ENCODE measurements at regions not wholly inside any gene's neighbourhood (a gene's known extent, or its start where the extent isn't known, plus 50 kb on each side); places are given as distances from the start of the nearest gene placed in this dataset.

DNA sequence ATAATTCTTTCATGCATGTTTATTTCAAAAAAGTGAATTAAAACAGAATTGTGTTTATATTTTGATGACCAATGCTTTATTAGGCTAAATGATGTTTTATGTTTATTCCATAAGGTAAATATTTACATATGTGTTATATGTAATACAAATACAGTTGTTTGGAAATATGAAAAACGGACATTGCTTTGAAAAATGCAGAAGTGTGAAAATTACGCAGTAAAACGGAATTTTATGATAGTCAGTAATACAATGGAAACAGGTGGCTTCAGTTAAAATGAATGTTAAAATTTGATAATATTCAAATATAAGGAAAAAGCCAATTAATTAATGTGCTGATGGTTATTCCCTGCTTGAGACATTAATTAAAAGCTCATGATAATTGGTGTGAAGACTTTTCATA, 1633.8 kb downstream of the MAT2B start:
- H3K27me3 ChIP-seq (ENCODE audit: control insufficient read depth in 2 of 2, insufficient read depth in 2 of 2, low read length in 2 of 2): no peaks in the 10 kb centered on the region
- no peak overlapping the region for H2AFZ ChIP-seq (ENCODE audit: low read depth, low read length)
- intact Hi-C loops (cut with micrococcal nuclease): no loop called here
- no peaks in the 10 kb centered on the region for H3K9me1 ChIP-seq (replicated peaks; ENCODE audit: control insufficient read depth, extremely low read depth, insufficient read depth, low read length)
- no peak for FAIRE-seq
- H3K27ac ChIP-seq (ENCODE audit: insufficient read depth, low read depth, low read length): no peak overlapping the region
- TF ChIP-seq, protein P1, sequence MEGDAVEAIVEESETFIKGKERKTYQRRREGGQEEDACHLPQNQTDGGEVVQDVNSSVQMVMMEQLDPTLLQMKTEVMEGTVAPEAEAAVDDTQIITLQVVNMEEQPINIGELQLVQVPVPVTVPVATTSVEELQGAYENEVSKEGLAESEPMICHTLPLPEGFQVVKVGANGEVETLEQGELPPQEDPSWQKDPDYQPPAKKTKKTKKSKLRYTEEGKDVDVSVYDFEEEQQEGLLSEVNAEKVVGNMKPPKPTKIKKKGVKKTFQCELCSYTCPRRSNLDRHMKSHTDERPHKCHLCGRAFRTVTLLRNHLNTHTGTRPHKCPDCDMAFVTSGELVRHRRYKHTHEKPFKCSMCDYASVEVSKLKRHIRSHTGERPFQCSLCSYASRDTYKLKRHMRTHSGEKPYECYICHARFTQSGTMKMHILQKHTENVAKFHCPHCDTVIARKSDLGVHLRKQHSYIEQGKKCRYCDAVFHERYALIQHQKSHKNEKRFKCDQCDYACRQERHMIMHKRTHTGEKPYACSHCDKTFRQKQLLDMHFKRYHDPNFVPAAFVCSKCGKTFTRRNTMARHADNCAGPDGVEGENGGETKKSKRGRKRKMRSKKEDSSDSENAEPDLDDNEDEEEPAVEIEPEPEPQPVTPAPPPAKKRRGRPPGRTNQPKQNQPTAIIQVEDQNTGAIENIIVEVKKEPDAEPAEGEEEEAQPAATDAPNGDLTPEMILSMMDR (IDR thresholded peaks at IDR 0.05; ENCODE audit: extremely low read depth in 1 of 2, insufficient read depth in 1 of 2, low read depth in 1 of 2, low read length in 2 of 2): no peak
- TF ChIP-seq GATA2 (IDR thresholded peaks at IDR 0.05; ENCODE audit: insufficient read depth, insufficient read length, low read depth, low read length) (no peak), JUN (IDR thresholded peaks at IDR 0.05; ENCODE audit: borderline replicate concordance, insufficient read depth, insufficient read length, low read depth) (no peak), MYC (IDR thresholded peaks at IDR 0.05; ENCODE audit: low read depth, low read length) (no peak), POLR2AphosphoS5 (IDR thresholded peaks at IDR 0.05; ENCODE audit: insufficient read depth, low read depth, low read length) (no peak), FOS (IDR thresholded peaks at IDR 0.05; ENCODE audit: borderline replicate concordance, insufficient read depth, low read length) (no peak), POLR2A (IDR thresholded peaks at IDR 0.05; ENCODE audit: low read depth, low read length) (no peak), EZH2 (IDR thresholded peaks at IDR 0.05; ENCODE audit: borderline replicate concordance, low read depth, low read length, severe bottlenecking) (no peak)
- TF ChIP-seq, protein P2, sequence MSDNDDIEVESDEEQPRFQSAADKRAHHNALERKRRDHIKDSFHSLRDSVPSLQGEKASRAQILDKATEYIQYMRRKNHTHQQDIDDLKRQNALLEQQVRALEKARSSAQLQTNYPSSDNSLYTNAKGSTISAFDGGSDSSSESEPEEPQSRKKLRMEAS (IDR thresholded peaks at IDR 0.05; ENCODE audit: insufficient read depth, insufficient read length): no peak
- H3K9me3 ChIP-seq (replicated peaks; ENCODE audit: control insufficient read depth, insufficient read depth, low read length): peaks cover 3% of the 10 kb centered on the region
- no TSS peak for BruUV-seq (replicated peaks)
- no peak overlapping the region for H3K9ac ChIP-seq (replicated peaks; ENCODE audit: extremely low read depth, insufficient read depth, low read length)
- H3K4me3 ChIP-seq (replicated peaks in 1 of 3; ENCODE audit: insufficient read depth in 1 of 3, low read depth in 1 of 3, low read length in 3 of 3): no peak overlapping the region
- ChIA-PET POLR2A (no interaction called here), CTCF (no interaction called here)
- no peak for DNase-seq (ENCODE audit: low read depth, low spot score)
- H3K79me2 ChIP-seq (ENCODE audit: control insufficient read depth, insufficient read depth, low read length): no peaks in the 10 kb centered on the region
- no peaks in the 10 kb centered on the region for H3K4me1 ChIP-seq (ENCODE audit: control insufficient read depth, extremely low read depth, insufficient read depth, low read length)
- no peaks in the 10 kb centered on the region for H3K36me3 ChIP-seq (ENCODE audit: control insufficient read depth in 2 of 2, extremely low read depth in 1 of 2, insufficient read depth in 2 of 2, low read length in 2 of 2)
- H4K20me1 ChIP-seq (replicated peaks; ENCODE audit: control insufficient read depth, extremely low read depth, insufficient read depth, low read length): no peaks in the 10 kb centered on the region
- dilution Hi-C loops (cut with MboI; ENCODE audit: extremely low pct_ligation_motif_present, low sequenced_read_pairs): no loop called here
- no peak overlapping the region for H3K4me2 ChIP-seq (ENCODE audit: insufficient read depth, low read length)

Measured in endothelial cell of umbilical vein (primary cell).